ENCODE measurements at regions not wholly inside any gene's neighbourhood (a gene's known extent, or its start where the extent isn't known, plus 50 kb on each side); places are given as distances from the start of the nearest gene placed in this dataset.

DNA sequence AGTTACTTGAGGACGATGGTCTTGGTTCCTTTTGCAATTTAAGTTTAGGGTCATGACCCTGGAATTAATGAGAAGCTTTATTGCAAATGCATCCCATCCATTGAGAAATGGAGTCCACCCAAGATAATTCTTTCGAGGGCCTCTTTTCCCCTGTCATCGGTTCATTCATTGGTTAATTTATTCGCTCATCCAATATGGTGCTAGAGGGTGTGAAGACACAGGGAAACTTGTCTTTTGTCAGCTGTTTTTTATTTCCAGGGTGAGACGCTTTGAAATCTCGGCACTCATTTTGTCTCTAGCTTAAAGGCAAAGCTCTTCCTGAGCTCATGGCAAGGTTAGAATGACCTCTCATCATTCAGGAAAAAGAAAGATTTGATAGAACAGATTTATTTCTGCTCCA lies 464.2 kb upstream of the EEF2KMT start:
- no peak for DNase-seq (ENCODE audit: low spot score)
- TF ChIP-seq, protein P1, sequence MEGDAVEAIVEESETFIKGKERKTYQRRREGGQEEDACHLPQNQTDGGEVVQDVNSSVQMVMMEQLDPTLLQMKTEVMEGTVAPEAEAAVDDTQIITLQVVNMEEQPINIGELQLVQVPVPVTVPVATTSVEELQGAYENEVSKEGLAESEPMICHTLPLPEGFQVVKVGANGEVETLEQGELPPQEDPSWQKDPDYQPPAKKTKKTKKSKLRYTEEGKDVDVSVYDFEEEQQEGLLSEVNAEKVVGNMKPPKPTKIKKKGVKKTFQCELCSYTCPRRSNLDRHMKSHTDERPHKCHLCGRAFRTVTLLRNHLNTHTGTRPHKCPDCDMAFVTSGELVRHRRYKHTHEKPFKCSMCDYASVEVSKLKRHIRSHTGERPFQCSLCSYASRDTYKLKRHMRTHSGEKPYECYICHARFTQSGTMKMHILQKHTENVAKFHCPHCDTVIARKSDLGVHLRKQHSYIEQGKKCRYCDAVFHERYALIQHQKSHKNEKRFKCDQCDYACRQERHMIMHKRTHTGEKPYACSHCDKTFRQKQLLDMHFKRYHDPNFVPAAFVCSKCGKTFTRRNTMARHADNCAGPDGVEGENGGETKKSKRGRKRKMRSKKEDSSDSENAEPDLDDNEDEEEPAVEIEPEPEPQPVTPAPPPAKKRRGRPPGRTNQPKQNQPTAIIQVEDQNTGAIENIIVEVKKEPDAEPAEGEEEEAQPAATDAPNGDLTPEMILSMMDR (IDR thresholded peaks at IDR 0.05): no peak
- no peaks in the 10 kb centered on the region for H3K27me3 ChIP-seq
- H3K4me3 ChIP-seq: no peak overlapping the region
- no peak overlapping the region for H3K27ac ChIP-seq
- H3K4me1 ChIP-seq: no peaks in the 10 kb centered on the region
- no peaks in the 10 kb centered on the region for H3K36me3 ChIP-seq
- no peaks in the 10 kb centered on the region for H3K9me3 ChIP-seq

DNA sequence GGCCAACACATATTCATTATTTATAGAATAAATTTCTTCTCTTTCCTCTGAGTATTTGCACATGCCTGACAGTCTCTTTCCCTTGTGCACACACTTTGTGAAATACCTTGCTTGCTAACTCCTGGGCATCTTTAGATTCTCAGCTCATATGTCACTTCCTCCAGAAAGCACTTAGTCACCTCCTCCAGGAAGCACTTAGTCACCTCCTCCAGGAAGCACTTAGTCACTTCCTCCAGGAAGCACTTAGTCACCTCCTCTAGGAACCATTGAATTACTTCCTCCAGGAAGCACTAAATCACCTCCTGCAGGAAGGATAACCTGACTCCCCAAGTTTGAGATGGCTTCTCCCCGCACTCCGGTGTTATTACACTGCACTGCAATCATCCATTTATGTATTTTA lies 462.5 kb upstream of the EEF2KMT start:
- H3K27me3 ChIP-seq: no peaks in the 10 kb centered on the region
- no peak for DNase-seq (ENCODE audit: low spot score)
- no peak overlapping the region for H3K27ac ChIP-seq
- no peaks in the 10 kb centered on the region for H3K9me3 ChIP-seq
- H3K4me1 ChIP-seq: no peaks in the 10 kb centered on the region
- TF ChIP-seq, protein P1 (IDR thresholded peaks at IDR 0.05): no peak
- no peaks in the 10 kb centered on the region for H3K36me3 ChIP-seq
- no peak overlapping the region for H3K4me3 ChIP-seq

DNA sequence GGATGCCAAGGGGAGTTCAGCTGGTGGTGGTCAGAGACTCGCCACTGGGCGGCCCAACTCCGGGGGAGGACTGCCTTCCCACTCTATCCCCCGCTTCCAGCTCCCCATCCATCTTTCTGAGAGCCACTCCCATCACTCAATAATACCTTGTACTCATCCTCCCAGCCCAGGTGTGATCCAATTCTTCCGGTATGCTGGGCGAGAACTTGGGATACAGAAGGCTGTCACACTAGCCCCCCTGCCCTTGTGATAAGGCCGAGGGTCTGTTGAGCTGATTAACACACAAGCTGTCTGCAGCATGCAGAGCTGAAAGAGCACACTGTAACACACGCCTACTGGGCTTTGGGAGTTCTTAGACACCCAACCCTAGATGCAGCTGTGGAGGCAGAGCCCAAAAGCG lies 460.4 kb upstream of the EEF2KMT start:
- Histone ChIP-seq H3K9me3 (no peaks in the 10 kb centered on the region), H3K36me3 (no peaks in the 10 kb centered on the region), H3K4me1 (no peaks in the 10 kb centered on the region), H3K27ac (no peak overlapping the region), H3K4me3 (no peak overlapping the region), H3K27me3 (no peaks in the 10 kb centered on the region)
- TF ChIP-seq, protein P1 (IDR thresholded peaks at IDR 0.05): no peak
- DNase-seq (ENCODE audit: low spot score): no peak

DNA sequence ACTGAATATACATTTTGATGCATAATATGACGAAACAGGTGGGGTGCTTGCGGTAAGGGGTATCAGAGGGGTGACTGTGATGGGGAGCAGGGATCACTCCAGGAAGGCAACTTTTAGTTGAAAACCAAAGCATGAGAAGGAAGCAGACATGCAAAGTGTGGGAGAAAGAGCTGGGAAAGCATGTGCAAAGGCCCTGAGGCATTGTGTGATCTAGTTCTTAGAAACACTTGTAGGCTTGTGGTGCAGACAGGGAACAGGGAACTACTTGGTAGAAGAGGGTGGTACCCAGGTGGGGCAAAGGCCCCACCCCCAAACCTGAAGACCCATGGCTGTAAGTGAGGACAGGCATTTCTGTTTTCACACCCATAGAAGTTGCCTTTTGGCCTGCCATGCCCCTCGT lies 459.9 kb upstream of the EEF2KMT start:
- no peaks in the 10 kb centered on the region for H3K4me1 ChIP-seq
- no peak overlapping the region for H3K4me3 ChIP-seq
- H3K36me3 ChIP-seq: no peaks in the 10 kb centered on the region
- H3K9me3 ChIP-seq: no peaks in the 10 kb centered on the region
- no peaks in the 10 kb centered on the region for H3K27me3 ChIP-seq
- TF ChIP-seq, protein P1 (IDR thresholded peaks at IDR 0.05): no peak
- no peak for DNase-seq (ENCODE audit: low spot score)
- no peak overlapping the region for H3K27ac ChIP-seq

DNA sequence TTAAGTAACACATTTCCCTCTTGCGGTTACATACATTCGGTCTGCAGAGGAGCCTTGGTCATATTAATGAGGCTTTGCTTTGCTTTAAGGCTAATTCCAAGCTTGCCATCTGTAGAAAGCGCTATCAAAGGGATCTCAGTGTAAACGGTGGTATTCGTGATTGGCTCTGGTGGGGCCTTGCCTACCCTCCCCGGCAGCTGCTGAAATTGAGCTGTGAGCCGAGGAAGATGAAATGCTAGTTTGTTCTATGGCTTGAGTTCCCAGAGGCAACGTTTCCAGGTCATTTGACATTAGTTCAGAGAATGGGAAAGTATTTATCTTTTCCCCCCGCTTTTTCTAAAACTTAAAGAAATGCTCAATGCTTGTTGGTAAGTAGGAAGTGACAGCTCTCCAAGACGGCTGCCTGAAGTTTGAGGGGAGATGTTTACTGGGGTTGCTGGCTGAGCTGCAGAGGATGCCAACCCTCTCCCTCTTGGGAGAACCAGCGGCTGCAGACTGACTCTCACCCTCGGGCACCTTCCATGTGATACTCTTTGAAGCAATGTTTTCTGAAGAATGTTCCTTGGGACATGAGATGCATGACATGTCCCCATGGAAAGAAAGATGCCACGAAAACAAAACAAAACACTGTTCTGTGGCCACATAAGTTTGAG lies 458.7 kb upstream of the EEF2KMT start:
- Histone ChIP-seq H3K4me1 (no peaks in the 10 kb centered on the region), H3K36me3 (no peaks in the 10 kb centered on the region), H3K4me3 (no peak overlapping the region), H3K9me3 (no peaks in the 10 kb centered on the region), H3K27me3 (no peaks in the 10 kb centered on the region), H3K27ac (no peak overlapping the region)
- TF ChIP-seq, protein P1 (IDR thresholded peaks at IDR 0.05): no peak
- DNase-seq (ENCODE audit: low spot score): no peak

DNA sequence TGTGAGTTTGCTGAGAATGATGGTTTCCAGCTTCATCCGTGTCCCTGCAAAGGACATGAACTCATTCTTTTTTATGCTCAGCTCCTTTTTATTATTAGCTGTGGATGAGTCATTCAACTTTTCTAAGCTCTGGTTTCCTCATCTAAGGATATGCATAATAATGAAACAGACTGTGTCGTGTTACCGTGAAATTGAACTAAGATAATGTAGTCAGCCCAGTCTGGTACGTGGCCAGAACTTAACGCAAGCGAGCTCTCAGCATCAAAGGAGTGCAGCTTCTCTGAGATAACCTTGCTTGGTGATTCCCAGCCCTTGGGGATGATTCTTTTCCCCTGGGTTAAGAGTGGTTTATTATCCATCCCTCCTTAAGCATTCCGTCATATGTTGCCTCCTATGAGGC lies 454.3 kb upstream of the EEF2KMT start:
- TF ChIP-seq, protein P1 (IDR thresholded peaks at IDR 0.05): no peak
- Histone ChIP-seq H3K9me3 (peaks cover 0 to 5% of the 10 kb centered on the region in 2 donors), H3K4me1 (no peaks in the 10 kb centered on the region), H3K27me3 (no peaks in the 10 kb centered on the region), H3K4me3 (no peak overlapping the region), H3K36me3 (no peaks in the 10 kb centered on the region), H3K27ac (no peak overlapping the region)
- no peak for DNase-seq (ENCODE audit: low spot score)

Measured in right atrium auricular region (tissue), 2 donors.